ENCODE measurements at regions not wholly inside any gene's neighbourhood (a gene's known extent, or its start where the extent isn't known, plus 50 kb on each side); places are given as distances from the start of the nearest gene placed in this dataset.
A peak's percentile ranks its signal among the peaks of the same experiment; 100 is the strongest.

- TF ChIP-seq GATAD2B (conservative IDR thresholded peaks at IDR 0.05; ENCODE audit: low read depth), result no peak
- TF ChIP-seq STAT3 (IDR thresholded peaks at IDR 0.05; ENCODE audit: low read depth, low read length), result no peak
- TF ChIP-seq BACH1 (IDR thresholded peaks at IDR 0.05; ENCODE audit: borderline replicate concordance), result no peak
- TF ChIP-seq CEBPB (IDR thresholded peaks at IDR 0.05; ENCODE audit: borderline replicate concordance in 1 of 2, low read depth in 2 of 2, low read length in 2 of 2), result no peak
- TF ChIP-seq EED (IDR thresholded peaks at IDR 0.05; ENCODE audit: low read depth), result no peak
- TF ChIP-seq BCLAF1 (IDR thresholded peaks at IDR 0.05), result no peak
- TF ChIP-seq ATF2 (IDR thresholded peaks at IDR 0.05; ENCODE audit: low read length), result 0 out of 2 replicates have a peak, but pooled peaks have one; percentile 25
- TF ChIP-seq EP300 (IDR thresholded peaks at IDR 0.05; ENCODE audit: borderline replicate concordance in 1 of 2, control insufficient read depth in 1 of 2, low read depth in 2 of 2, low read length in 2 of 2), result no peak
- peak; percentile 38; the same call in 1 of the 2 replicates for TF ChIP-seq RUNX3 (IDR thresholded peaks at IDR 0.05; ENCODE audit: low read length)
- TF ChIP-seq TCF7 (IDR thresholded peaks at IDR 0.05; ENCODE audit: borderline replicate concordance), result no peak
- peak; percentile 83 for TF ChIP-seq JUNB (IDR thresholded peaks at IDR 0.05)
- TF ChIP-seq SPI1 (IDR thresholded peaks at IDR 0.05; ENCODE audit: borderline replicate concordance, insufficient read depth, low read depth, low read length), result no peak
- no peak for TF ChIP-seq MLLT1 (IDR thresholded peaks at IDR 0.05)
- TF ChIP-seq SREBF1 (IDR thresholded peaks at IDR 0.05; ENCODE audit: low read length), result no peak
- 0 out of 4 replicates have a peak, but pooled peaks of 1 of the 2 experiments have one; percentile 15 for TF ChIP-seq IKZF2 (IDR thresholded peaks at IDR 0.05)
- FAIRE-seq (no peak), DNase-seq (ENCODE audit: low read depth, low spot score) (no peak), ATAC-seq (peak; percentile 56)
- Histone ChIP-seq H2AFZ (ENCODE audit: control insufficient read depth, low read depth, low read length) (no peak overlapping the region), H3K9me3 (replicated peaks; ENCODE audit: control insufficient read depth, insufficient read depth, low read length) (no peaks in the 10 kb centered on the region), H3K79me2 (ENCODE audit: control insufficient read depth, insufficient read depth, low read length) (no peaks in the 10 kb centered on the region), H3K27me3 (replicated peaks in 1 of 2; ENCODE audit: control insufficient read depth in 2 of 2, insufficient read depth in 2 of 2, low read length in 1 of 2) (no peaks in the 10 kb centered on the region), H3K4me1 (ENCODE audit: control insufficient read depth, insufficient read depth, low read length) (no peaks in the 10 kb centered on the region), H3K27ac (ENCODE audit: control insufficient read depth, insufficient read depth) (no peak overlapping the region), H3K4me2 (ENCODE audit: control insufficient read depth, insufficient read depth) (no peak overlapping the region), H3K36me3 (ENCODE audit: control insufficient read depth in 2 of 2, insufficient read depth in 2 of 2, low read length in 1 of 2) (no peaks in the 10 kb centered on the region), H3K4me3 (no peak overlapping the region), H4K20me1 (ENCODE audit: control insufficient read depth, insufficient read depth) (no peaks in the 10 kb centered on the region), H3K9ac (ENCODE audit: control insufficient read depth, insufficient read depth, low read length) (no peak overlapping the region)
- ChIA-PET POLR2A (no interaction called here), CTCF (no interaction called here), SMC1A (ENCODE audit: uncharacterized antibody, unreplicated experiment) (no interaction called here), RAD21 (ENCODE audit: unreplicated experiment) (no interaction called here)
- in situ Hi-C loops (cut with MboI) (no loop called here), intact Hi-C loops (cut with micrococcal nuclease; ENCODE audit: unreplicated experiment) (no loop called here)
- WGBS (ENCODE audit: insufficient coverage, insufficient replicate concordance, low lambda C conversion rate, missing lambda C conversion rate), result 3% methylated on average over 2 of the region's 2 CpGs
- no TSS peak for BruUV-seq (replicated peaks)
Observed at GRCh38 chr3:87047852-87048251, 56.9 kb upstream of the VGLL3 start.
